Hepatocyte (in vitro differentiated cells): ENCODE measurements at regions not wholly inside any gene's neighbourhood (a gene's known extent, or its start where the extent isn't known, plus 50 kb on each side); places are given as distances from the start of the nearest gene placed in this dataset.

Experiments used
- DNase-seq: peaks from one replicate; pipeline ENCODE4 v3.0.0-alpha.2; 2016; ENCODE audit warnings: low spot score
- H2AFZ ChIP-seq: fragments of 200-600 bp; sonication (generic); 2 replicates; pipeline ENCODE4 v1.6.0; 2016; ENCODE audit warnings: antibody characterized with exemption, mild to moderate bottlenecking
- H3K27ac ChIP-seq: fragments of 200-600 bp; sonication (generic); 2 replicates; pipeline ENCODE4 v1.5.1; 2016; ENCODE audit warnings: mild to moderate bottlenecking
- H3K27me3 ChIP-seq: fragments of 200-600 bp; sonication (generic); 2 replicates; pipeline ENCODE4 v1.6.1; 2016
- H3K36me3 ChIP-seq: fragments of 200-600 bp; sonication (generic); replicated peaks from 2 replicates; pipeline ENCODE4 v1.5.1; 2016; ENCODE audit warnings: low read depth; ENCODE audit not compliant: insufficient read depth
- H3K4me1 ChIP-seq: fragments of 200-600 bp; sonication (generic); 2 replicates; pipeline ENCODE4 v1.5.1; 2016; ENCODE audit warnings: mild to moderate bottlenecking, moderate library complexity; ENCODE audit not compliant: insufficient read depth
- H3K4me2 ChIP-seq: fragments of 200-600 bp; sonication (generic); 2 replicates; pipeline ENCODE4 v1.6.0; 2016
- H3K4me3 ChIP-seq: fragments of 200-600 bp; sonication (generic); 2 replicates; pipeline ENCODE4 v1.5.1; 2016; ENCODE audit warnings: mild to moderate bottlenecking
- H3K79me2 ChIP-seq: fragments of 200-600 bp; sonication (generic); 2 replicates; pipeline ENCODE4 v1.6.0; 2017; ENCODE audit warnings: mild to moderate bottlenecking
- H3K9me2 ChIP-seq: fragments of 200-600 bp; sonication (generic); replicated peaks from 2 replicates; pipeline ENCODE4 v1.6.0; 2017; ENCODE audit warnings: mild to moderate bottlenecking; ENCODE audit not compliant: insufficient read depth
- H3K9me3 ChIP-seq: fragments of 200-600 bp; sonication (generic); 2 replicates; pipeline ENCODE4 v1.5.1; 2016; ENCODE audit warnings: low read depth, mild to moderate bottlenecking
- H4K20me1 ChIP-seq: fragments of 200-600 bp; sonication (generic); 2 replicates; pipeline ENCODE4 v1.6.0; 2016; ENCODE audit warnings: mild to moderate bottlenecking; ENCODE audit not compliant: insufficient read depth, poor library complexity, severe bottlenecking
- EZH2 ChIP-seq: fragments of 200-600 bp; sonication (generic); IDR thresholded peaks from 2 replicates; pipeline ENCODE4 v1.6.1; 2016; ENCODE audit warnings: antibody characterized with exemption, mild to moderate bottlenecking, borderline replicate concordance
- EZH2phosphoT487 ChIP-seq: fragments of 200-600 bp; sonication (generic); IDR thresholded peaks from one replicate; pipeline ENCODE4 v1.6.1; 2018; ENCODE audit warnings: antibody characterized with exemption, mild to moderate bottlenecking, low read depth, moderate library complexity; ENCODE audit not compliant: unreplicated experiment, severe bottlenecking
- WGBS: methylation state at CpG from one replicate; pipeline ENCODE4 v1.1.6; 2016; ENCODE audit warnings: low lambda C conversion rate; ENCODE audit errors: missing lambda C conversion rate; 5-methylcytosine and 5-hydroxymethylcytosine counted together
- TF ChIP-seq, protein P1 (sequence below): fragments of 200-600 bp; sonication (generic); IDR thresholded peaks from 2 replicates; pipeline ENCODE4 v1.5.1; 2016; ENCODE audit warnings: antibody characterized with exemption, mild to moderate bottlenecking; ENCODE audit not compliant: poor library complexity

DNA sequence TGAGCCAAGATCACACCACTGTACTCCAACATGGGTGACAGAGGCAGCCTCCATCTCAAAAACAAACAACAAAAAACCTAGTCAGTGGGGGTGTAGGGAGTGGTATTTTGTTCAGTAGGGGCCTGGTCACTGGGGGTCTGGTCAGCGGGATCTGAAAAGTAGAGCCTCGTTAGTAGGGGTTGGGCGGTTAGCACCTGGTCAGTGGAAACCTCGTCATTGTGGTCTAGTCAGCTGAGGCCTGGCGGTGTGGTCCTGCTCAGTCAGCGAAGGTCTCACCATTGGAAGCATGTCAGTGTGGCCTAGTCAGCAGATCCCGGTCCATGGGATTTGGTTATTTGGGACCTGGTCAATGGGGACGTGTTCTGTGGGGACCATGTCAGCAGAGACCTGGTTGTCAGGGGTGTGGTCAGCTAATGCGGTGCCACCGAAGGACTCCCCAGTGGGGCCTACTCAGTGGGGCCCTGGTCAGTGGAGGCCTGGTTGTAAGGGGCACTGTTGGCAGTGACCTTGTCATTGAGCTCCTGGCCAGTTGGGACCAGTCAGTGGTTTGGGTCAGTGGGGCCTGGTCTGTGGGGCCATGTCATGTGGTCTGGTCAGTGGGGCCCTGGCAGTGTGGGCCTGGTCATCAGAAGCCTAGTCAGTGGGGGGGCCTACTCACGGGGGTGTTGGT lies 63.0 kb upstream of the TPM4 start:
- WGBS: 80% methylated on average over 11 of the region's 11 CpGs

DNA sequence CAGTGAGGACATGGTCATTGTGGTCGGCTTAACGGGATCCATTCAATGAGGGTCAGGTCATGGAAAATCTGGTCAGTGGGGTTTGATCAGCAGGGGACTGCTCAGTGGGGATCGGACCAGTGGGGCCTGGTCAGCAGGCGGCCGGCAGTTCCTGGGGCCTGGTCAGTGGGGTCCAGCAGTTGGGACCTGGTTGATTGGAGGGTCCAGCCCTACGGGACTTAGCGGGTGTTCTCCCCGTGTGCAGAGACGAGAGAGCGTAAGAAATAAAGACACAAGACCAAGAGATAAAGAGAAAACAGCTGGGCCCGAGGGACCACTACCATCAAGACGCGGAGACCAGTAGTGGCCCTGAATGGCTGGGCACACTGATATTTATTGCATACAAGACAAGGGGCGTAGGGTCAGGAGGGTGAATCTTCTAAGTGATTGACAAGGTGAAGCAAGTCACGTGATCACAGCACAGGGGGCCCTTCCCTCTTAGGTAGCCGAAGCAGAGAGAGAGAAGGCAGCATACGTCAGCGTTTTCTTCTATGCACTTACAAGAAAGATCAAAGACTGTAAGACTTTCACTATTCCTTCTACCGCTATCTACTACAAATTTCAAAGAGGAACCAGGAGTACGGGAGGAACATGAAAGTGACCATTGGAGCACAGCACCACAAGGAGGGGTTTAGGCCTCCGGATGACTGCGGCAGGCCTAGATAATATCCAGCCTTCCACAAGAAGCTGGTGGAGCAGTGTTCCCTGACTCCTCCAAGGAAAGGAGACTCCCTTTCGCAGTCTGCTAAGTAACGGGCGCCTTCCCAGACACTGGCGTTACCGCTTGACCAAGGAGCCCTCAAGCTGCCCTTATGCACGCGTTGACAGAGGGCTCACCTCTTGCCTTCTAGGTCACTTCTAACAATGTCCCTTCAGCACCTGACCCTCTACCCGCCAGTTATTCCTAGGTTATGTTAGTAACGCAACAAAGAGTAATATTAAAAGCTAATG lies 62.1 kb upstream of the TPM4 start:
- no peaks in the 10 kb centered on the region for H3K9me2 ChIP-seq
- no peaks in the 10 kb centered on the region for H3K9me3 ChIP-seq
- no peak overlapping the region for H2AFZ ChIP-seq
- H3K27ac ChIP-seq: no peak overlapping the region
- no peak for TF ChIP-seq EZH2phosphoT487
- TF ChIP-seq, protein P1, sequence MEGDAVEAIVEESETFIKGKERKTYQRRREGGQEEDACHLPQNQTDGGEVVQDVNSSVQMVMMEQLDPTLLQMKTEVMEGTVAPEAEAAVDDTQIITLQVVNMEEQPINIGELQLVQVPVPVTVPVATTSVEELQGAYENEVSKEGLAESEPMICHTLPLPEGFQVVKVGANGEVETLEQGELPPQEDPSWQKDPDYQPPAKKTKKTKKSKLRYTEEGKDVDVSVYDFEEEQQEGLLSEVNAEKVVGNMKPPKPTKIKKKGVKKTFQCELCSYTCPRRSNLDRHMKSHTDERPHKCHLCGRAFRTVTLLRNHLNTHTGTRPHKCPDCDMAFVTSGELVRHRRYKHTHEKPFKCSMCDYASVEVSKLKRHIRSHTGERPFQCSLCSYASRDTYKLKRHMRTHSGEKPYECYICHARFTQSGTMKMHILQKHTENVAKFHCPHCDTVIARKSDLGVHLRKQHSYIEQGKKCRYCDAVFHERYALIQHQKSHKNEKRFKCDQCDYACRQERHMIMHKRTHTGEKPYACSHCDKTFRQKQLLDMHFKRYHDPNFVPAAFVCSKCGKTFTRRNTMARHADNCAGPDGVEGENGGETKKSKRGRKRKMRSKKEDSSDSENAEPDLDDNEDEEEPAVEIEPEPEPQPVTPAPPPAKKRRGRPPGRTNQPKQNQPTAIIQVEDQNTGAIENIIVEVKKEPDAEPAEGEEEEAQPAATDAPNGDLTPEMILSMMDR: no peak
- no peak for TF ChIP-seq EZH2
- no peak overlapping the region for H3K4me3 ChIP-seq
- H3K27me3 ChIP-seq: no peaks in the 10 kb centered on the region
- WGBS: 92% methylated on average over 30 of the region's 31 CpGs
- H3K79me2 ChIP-seq: no peaks in the 10 kb centered on the region
- no peak overlapping the region for H3K4me2 ChIP-seq
- no peaks in the 10 kb centered on the region for H3K4me1 ChIP-seq
- H4K20me1 ChIP-seq: no peaks in the 10 kb centered on the region
- DNase-seq: no peak
- H3K36me3 ChIP-seq: no peaks in the 10 kb centered on the region

More for the DNA sequence above, 63.0 kb upstream of the TPM4 start:
- H3K79me2 ChIP-seq: no peaks in the 10 kb centered on the region
- no peaks in the 10 kb centered on the region for H3K9me2 ChIP-seq
- TF ChIP-seq EZH2phosphoT487 (no peak), EZH2 (no peak)
- TF ChIP-seq, protein P1: no peak
- H3K27ac ChIP-seq: no peak overlapping the region
- no peaks in the 10 kb centered on the region for H3K36me3 ChIP-seq
- H2AFZ ChIP-seq: no peak overlapping the region
- H4K20me1 ChIP-seq: no peaks in the 10 kb centered on the region
- no peak overlapping the region for H3K4me2 ChIP-seq
- H3K4me1 ChIP-seq: no peaks in the 10 kb centered on the region
- no peak for DNase-seq
- H3K27me3 ChIP-seq: no peaks in the 10 kb centered on the region
- no peak overlapping the region for H3K4me3 ChIP-seq
- H3K9me3 ChIP-seq: no peaks in the 10 kb centered on the region

DNA sequence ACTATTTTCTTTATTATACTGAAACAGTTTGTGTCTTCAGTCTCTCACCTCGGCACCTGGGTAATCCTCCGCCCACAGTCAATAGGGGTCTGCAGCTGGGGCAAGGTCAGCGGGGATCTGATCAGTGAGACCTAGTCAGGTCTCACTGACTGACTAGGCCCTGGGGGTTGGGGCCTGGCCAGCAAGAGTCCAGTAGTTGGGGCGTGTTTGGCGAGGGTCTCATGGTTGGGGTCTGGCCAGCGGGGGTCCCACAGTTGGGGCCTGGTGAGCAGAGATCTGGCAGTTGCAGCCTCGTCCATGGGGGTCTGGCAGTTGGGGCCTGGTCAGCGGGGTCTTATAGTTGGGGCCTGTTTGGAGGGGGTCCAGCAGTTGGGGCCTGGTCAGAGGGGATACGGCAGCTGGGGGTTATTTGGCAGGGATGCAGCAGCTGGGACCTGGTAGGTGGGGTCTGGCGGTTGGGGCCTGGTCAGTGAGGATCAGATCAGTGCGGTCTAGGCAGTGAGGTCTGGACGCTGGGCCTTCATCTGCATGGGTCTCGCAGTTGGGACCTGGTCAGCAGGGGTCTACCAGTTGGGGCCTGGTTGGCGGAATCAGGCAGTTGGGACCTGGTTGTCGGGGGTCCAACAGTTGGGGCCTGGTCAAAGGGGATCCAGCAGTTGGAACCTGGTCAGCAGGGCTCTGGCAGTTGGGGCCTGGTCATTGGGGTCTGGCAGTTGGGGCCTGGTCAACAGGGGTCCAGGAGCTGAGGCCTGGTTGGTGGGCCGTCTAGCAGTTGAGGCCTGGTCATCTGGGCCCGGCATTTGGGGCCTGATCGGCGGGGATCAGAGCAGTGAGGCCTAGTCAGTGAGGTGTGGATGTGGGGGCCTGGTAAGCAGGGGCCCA lies 61.1 kb upstream of the TPM4 start:
- no peak for DNase-seq
- H3K9me2 ChIP-seq: no peaks in the 10 kb centered on the region
- 91% methylated on average over 17 of the region's 19 CpGs for WGBS
- H3K9me3 ChIP-seq: no peaks in the 10 kb centered on the region
- no peak overlapping the region for H3K4me3 ChIP-seq
- no peak overlapping the region for H3K27ac ChIP-seq
- H3K36me3 ChIP-seq: no peaks in the 10 kb centered on the region
- no peak overlapping the region for H2AFZ ChIP-seq
- H3K79me2 ChIP-seq: no peaks in the 10 kb centered on the region
- TF ChIP-seq, protein P1: no peak
- no peak for TF ChIP-seq EZH2
- no peak for TF ChIP-seq EZH2phosphoT487
- H3K4me2 ChIP-seq: no peak overlapping the region
- H3K27me3 ChIP-seq: no peaks in the 10 kb centered on the region
- H4K20me1 ChIP-seq: no peaks in the 10 kb centered on the region
- H3K4me1 ChIP-seq: no peaks in the 10 kb centered on the region
